BJ (cell line): ENCODE measurements at regions not wholly inside any gene's neighbourhood (a gene's known extent, or its start where the extent isn't known, plus 50 kb on each side); places are given as distances from the start of the nearest gene placed in this dataset.

Source experiments
- CTCF ChIA-PET: fragments of 350-600 bp; formaldehyde crosslinking; extraction: SDS; loops from one replicate; lab custom pipeline; 2021; ENCODE audit warnings: antibody characterized with exemption, inconsistent platforms; lab: Yijun Ruan, JAX
- POLR2A ChIA-PET: fragments of 300-600 bp; sonication (Branson Sonifier 250); formaldehyde crosslinking; extraction: SDS; loops from one replicate; lab custom pipeline; 2021; ENCODE audit warnings: antibody characterized with exemption; lab: Charles Lee
- DNase-seq: peaks from one replicate; pipeline ENCODE4 v3.0.0-alpha.2; 2011; ENCODE audit warnings: low read depth
- H3K27me3 ChIP-seq: 2 replicates; pipeline ENCODE4 v1.6.0; 2011; ENCODE audit warnings: low read length; ENCODE audit not compliant: control insufficient read depth, insufficient read depth
- H3K36me3 ChIP-seq: 2 replicates; pipeline ENCODE4 v1.5.1; 2011; ENCODE audit warnings: low read length; ENCODE audit not compliant: control insufficient read depth, insufficient read depth
- H3K4me3 ChIP-seq: 2 replicates; pipeline ENCODE4 v1.5.1; 2011; ENCODE audit warnings: low read depth, mild to moderate bottlenecking, control low read depth, low read length
- TF ChIP-seq, protein P1 (sequence below): IDR thresholded peaks from 2 replicates; pipeline ENCODE4 v1.5.1; 2011; ENCODE audit warnings: low read depth, mild to moderate bottlenecking, control low read depth, inconsistent platforms, low read length, moderate library complexity; ENCODE audit not compliant: insufficient read depth

DNA sequence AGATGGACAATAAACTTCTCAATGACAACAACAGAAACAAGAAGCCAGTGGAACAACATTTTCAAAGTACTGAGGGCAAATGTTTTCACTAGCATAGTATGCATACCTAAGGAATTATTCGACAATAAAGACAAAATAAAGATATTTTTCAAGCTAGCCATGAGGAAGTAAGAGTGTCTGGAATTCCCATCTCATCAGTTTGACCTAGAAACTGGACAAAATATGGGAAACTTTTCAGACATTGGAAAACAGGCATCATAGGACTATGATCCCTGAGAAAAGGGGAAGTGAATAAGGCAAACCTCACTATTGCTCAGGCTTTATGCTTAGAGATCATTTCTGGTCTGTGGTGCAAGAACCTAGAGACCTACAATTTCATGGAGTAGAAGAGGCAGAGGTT lies 86.3 kb downstream of the OAT start:
- ChIA-PET CTCF (interaction anchor here (1.5 kb wide), 1 partner anchor 57 kb away, joined by 4 read pairs; no protein-coding TSS in a partner anchor), POLR2A (interaction anchor here (0.6 kb wide), 1 partner anchor 335 kb away, joined by 3 read pairs; no protein-coding TSS in a partner anchor)
- no peaks in the 10 kb centered on the region for H3K27me3 ChIP-seq
- TF ChIP-seq, protein P1, sequence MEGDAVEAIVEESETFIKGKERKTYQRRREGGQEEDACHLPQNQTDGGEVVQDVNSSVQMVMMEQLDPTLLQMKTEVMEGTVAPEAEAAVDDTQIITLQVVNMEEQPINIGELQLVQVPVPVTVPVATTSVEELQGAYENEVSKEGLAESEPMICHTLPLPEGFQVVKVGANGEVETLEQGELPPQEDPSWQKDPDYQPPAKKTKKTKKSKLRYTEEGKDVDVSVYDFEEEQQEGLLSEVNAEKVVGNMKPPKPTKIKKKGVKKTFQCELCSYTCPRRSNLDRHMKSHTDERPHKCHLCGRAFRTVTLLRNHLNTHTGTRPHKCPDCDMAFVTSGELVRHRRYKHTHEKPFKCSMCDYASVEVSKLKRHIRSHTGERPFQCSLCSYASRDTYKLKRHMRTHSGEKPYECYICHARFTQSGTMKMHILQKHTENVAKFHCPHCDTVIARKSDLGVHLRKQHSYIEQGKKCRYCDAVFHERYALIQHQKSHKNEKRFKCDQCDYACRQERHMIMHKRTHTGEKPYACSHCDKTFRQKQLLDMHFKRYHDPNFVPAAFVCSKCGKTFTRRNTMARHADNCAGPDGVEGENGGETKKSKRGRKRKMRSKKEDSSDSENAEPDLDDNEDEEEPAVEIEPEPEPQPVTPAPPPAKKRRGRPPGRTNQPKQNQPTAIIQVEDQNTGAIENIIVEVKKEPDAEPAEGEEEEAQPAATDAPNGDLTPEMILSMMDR, result no peak
- H3K4me3 ChIP-seq, result no peak overlapping the region
- no peaks in the 10 kb centered on the region for H3K36me3 ChIP-seq
- DNase-seq, result peak; percentile 86

DNA sequence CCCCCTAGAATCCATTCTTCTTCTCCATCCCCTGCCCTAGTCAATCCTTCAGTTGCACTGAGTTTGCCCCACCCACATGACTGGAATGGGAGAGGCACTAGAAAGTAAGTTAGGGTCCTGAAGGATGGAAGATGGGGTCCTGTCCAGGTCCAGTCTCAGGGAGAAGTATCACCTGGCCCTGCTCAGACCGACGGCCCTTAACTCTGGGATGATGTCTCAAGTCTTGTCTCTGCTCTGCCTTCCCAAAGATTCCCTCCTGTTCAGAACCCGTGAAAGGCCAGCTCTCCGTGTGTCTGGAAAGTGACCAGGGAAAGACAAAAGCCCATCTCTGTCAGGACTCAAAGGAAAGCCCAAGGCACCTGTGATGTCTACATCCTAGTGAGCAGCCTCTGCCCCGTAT lies 88.8 kb downstream of the OAT start:
- no peak for DNase-seq
- Histone ChIP-seq H3K4me3 (no peak overlapping the region), H3K27me3 (no peaks in the 10 kb centered on the region; the same call in 1 of the 2 replicates), H3K36me3 (no peaks in the 10 kb centered on the region)
- ChIA-PET POLR2A (no interaction called here), CTCF (no interaction called here)
- TF ChIP-seq, protein P1, result no peak

DNA sequence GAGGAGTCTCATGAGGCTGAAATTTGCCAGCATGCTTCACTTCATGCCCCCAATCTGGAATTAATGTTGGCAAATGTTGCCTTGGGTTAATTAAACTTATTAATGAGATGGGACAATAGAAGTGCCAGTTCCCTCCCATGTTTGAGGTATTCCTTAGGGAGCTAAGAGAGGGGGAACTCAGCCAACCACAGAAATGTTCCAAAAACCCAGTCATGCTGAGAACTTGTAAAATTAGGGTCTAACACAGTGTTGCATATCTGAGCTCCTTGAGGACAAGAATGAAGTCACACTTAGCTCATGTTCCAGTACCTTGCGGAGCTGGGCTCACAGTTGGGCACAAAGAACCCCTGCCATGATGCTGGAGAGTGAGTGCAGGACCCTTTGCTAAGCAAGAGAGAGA lies 89.4 kb downstream of the OAT start:
- H3K4me3 ChIP-seq, result no peak overlapping the region
- TF ChIP-seq, protein P1, result no peak
- no peaks in the 10 kb centered on the region for H3K36me3 ChIP-seq
- DNase-seq, result no peak
- CTCF ChIA-PET, result no interaction called here
- no peaks in the 10 kb centered on the region; the same call in 1 of the 2 replicates for H3K27me3 ChIP-seq
- POLR2A ChIA-PET, result no interaction called here

DNA sequence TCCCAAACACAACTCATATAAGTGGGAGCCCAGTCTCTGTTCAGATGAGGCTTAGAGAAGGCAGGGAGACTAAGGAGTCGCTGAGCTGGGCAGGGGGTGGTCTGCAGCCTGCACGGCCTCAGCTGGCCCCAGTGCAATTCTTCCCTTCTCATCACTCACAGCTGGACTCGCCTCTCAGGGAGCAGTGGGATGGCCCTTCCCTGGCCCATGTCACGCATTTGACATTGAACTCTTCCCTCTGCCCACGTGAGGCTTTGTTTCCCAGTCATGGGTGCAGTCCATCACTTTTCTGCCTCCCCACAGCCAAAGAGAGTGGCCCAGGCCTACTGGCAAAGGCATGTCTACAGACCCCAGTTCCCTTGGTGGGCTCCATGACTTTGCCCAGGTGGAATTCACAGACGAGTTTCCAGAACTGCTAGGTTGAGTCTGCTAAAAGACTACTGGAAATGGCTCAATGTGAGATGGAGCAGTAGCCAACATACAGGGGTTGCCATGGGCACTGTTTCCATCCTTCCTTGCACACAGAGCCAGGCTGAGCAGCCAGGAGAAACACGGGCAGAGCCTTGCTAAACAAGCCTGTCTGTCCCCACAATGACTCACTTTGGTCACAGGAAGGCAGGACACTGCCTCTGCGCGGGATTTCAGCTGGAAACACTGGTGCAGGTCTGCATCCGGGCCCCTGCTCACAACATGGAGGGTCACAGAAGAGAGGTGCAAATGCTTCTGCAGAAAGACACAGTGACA lies 90.1 kb downstream of the OAT start:
- no peaks in the 10 kb centered on the region for H3K36me3 ChIP-seq
- TF ChIP-seq, protein P1, result no peak
- H3K27me3 ChIP-seq, result no peaks in the 10 kb centered on the region; the same call in 1 of the 2 replicates
- ChIA-PET POLR2A (no interaction called here), CTCF (no interaction called here)
- H3K4me3 ChIP-seq, result no peak overlapping the region
- DNase-seq, result no peak

DNA sequence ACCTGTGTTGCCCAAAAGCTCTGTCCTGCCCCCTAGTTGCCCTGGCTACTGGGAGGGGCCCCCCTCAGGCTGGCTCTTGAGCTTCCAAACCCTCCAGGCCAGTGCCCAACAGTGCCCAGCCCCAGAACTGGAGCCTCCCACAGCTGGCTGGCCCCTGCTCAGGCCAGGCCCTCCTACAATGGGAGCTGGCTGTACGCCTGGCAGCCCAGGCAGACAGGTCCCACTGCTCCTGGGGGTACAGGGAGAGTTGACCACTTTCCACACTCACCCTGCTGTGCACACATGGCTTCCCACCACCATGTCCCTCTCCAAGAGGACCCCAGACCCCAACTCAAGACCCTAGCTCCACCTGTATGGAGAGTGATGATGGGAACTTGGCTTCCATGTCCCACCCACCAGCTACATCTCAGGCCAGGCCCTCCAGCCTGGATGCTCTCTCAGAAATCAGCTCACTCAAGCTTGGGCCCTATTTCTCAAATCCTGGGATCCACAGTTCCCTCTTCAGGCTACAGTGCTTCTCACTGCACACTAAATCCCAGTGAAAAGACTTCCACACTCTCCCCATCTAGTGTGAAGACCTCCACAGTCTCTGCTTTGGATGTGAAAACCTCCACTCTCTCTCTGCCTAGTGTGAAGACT lies 92.6 kb downstream of the OAT start:
- H3K27me3 ChIP-seq, result no peaks in the 10 kb centered on the region; the same call in 1 of the 2 replicates
- TF ChIP-seq, protein P1, result no peak
- ChIA-PET POLR2A (no interaction called here), CTCF (interaction anchor here (1.8 kb wide), 1 partner anchor 63 kb away, joined by 5 read pairs; no protein-coding TSS in a partner anchor)
- H3K36me3 ChIP-seq, result no peaks in the 10 kb centered on the region
- H3K4me3 ChIP-seq, result no peak overlapping the region
- no peak for DNase-seq
